ENCODE measurements at regions not wholly inside any gene's neighbourhood (a gene's known extent, or its start where the extent isn't known, plus 50 kb on each side); places are given as distances from the start of the nearest gene placed in this dataset.
"Not testable (repeated sequence)": the region's sequence is repeated elsewhere in the genome, so short reads cannot be mapped to it uniquely, and the experiment has no call there.

DNA sequence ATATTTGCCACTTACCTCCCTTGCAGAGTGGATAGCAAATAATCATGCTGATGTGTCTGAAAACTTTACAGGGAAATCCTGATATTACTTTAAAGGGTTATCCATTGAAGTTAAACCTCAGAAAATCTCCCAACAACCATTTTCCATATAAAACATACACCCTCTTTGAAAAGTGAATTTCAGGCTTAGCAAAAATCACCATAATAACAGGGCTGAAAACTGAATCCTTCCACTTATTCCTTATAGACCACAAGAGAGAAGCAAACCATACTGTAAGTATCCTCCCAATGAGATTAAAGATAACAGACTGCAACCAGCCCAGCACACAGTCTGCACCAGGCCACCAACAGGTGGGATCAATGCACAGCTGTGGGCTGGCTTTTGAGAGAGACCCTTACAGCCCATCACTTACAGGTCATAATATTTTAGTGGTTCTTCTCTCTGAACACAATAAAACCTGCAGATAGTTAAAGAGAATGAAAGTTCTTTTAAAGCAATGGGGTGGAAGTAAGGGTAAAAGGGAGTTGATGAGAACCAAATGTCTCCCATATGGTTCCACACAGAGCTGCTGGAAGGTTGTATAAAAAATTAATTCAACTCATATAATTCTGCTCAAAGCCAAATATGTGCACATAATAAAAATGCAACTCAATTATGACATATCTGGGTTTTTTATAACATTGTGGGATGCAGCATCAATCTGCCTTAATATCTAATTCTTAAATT is 376.2 kb upstream of the GRAMD2B start:
- no peak for DNase-seq (ENCODE audit: low read depth in 2 of 2)

DNA sequence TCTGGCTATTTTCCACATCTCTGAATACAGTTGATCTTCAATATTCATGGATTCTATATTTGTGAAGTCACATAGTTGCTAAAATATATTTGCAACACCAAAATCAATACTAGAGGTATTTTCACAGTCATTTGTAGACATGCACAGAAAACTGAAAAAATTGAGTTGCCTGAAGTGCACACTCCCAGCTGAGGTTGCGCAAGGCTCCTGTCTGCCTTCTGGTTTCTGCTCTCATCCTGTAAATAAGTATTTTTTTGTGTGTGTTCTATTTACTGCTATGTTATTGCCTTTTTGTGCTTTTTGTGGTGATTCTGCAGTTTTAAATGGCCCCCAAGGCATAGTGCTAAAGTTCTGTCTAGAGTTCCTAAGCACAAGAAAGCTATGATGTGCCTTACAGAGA is 371.1 kb upstream of the GRAMD2B start:
- no peak for DNase-seq (ENCODE audit: low read depth in 2 of 2)

DNA sequence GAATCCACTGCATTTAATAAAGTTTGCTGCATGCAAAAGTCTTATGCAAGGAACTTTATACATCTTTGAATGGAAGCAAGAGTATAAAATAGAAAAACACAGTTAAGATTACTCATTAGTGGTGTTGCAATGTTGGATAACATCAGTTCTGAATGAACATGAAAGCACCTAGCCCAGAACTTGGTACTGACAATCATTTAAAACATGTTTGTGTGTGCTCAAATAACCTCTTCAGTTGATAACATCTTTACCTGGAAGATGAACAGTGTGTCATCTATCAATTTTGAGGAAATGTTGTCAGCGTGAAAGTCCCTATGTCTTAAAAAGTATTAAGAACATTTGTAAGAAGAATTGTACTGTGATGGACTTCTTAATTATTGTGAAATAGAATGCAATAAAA is 370.4 kb upstream of the GRAMD2B start:
- DNase-seq (ENCODE audit: low read depth in 2 of 2): no peak

DNA sequence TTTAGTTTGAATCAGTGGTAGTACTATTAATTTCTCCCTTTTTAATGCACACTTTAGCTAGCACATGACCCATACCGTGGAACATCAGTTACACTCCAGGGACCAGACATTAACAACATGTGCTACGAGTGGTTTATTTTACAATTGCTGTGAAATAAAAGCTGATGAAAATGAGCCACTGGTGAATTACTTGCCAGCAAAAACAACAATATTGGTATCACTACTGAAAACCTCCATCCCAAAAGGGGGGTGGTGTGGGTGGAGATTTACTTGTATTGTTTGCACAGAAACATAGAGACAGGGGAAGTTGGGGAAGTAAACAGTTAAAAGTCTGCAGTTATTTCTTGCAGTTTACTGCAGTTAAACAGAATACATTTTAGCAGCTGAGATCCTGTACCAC is 369.6 kb upstream of the GRAMD2B start:
- no peak for DNase-seq (ENCODE audit: low read depth in 2 of 2)

DNA sequence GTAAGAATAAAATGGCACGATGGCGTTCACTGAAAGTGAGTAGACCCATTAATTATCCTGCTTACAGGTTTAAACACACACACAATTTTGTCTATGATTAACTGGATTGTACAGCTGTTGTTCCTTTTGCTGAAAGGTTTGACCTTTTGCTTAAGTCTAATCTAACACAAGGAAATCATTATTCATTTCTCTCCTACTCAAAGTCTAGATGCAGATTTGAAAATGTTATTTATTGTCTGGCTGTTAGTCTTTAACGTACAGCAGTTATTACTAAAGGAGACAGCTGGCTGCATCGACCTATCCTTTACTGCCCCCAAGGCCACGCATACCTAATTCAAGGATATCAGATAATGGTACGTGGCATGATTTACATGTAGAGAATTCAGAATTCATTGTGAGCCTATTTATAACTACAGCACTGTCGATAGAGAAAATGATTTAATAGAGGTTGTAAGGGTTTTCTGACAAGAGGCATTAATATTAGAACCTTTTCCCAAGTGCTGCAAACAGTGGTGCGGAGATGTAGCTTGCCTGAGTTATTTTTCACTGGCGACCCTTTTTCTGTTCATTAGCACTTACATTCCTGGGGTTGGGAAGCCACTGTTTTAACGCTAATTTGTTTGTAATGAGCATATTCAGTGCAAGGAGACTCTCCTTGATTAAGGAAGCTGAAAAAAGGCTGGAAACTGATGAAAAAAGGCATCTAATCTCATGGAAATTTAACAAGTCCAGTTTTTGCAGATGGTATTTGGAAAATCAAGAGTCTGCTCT is 368.4 kb upstream of the GRAMD2B start:
- no peak for DNase-seq (ENCODE audit: low read depth in 2 of 2)

DNA sequence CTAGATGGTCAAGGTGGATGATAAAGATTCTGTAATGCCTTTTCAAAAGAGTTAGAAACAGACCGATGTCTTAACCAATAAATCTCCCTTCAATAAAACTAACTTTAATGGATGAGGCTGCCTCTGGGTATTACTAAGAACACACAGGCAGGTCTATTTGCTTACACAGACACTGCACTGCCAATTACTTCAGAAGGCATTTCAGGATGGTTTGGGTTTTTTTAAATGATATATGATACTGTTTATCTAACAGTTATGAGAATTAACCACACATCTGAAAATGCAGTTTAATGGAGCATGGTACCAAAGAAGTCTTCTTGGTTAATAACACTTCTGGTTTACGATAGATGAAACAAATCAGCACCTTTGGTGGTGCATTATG is 367.9 kb upstream of the GRAMD2B start:
- DNase-seq (ENCODE audit: low read depth in 2 of 2): no peak

DNA sequence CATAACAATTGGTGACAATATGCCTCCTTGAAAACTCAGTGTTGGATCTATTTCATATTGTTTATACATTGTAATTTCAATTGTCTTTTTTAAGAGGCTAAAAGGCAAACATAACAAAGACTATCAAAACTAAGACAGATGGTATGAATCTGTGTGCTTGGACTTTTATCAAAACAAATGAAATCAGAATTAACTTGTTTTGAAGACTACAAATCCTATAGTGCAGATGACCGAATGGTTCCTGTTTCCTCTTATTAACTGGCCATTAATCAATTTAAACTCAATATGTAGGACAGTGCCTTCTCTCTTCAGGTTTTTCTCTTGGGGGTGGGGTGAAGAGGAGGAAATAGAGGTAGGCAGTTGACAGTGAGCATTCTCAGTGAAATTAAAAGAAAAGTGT is 366.9 kb upstream of the GRAMD2B start:
- DNase-seq (ENCODE audit: low read depth in 2 of 2): no peak

DNA sequence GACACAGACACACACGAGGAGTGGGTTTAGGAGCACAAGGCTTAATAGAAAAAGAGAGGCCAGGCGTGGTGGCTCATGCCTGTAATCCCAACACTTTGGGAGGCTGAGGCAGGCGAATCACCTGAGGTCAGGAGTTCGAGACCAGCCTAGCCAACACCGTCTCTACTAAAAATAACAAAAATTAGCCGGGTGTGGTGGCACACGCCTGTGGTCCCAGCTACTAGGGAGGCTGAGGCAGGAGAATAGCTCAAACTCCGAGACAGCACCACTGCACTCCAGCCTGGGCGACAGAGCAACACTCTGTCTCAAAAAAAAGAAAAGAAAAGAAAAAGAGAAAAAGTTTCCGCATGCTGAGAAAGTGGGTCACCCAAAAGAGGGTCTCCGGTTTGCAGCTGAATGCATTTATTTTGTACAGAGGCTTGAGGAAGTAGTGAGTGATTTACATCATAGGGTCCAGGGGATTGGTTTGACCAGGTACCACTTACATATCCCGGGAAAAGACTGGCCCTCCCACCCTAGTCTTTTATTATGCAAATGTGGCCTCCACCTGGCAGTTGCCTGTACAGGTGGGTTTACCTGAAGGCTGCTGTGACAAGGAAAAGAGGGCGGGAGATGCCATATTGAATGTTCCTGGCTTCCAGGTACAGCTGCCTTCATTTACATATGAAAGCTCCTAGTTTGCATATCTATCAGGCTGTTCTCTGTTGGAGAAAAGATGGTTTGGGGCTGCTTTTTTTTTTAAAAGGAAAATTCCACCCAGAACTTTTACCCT is 366.2 kb upstream of the GRAMD2B start:
- no peak for DNase-seq (ENCODE audit: low read depth in 2 of 2)

DNA sequence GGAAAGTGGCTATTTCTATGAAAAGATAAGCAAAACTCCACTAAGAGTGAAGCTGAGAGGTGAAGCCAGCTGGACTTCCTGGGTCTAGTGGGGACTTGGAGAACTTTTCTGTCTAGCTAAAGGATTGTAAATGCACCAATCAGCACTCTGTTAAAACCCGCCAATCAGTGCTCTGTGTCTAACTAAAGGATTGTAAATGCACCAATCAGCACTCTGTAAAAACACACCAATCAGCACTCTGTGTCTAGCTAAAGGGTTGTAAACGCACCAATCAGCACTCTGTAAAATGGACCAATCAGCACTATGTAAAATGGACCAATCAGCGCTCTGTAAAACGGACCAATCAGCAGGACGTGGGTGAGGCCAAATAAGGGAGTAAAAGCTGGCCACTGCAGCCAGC is 364.8 kb upstream of the GRAMD2B start:
- DNase-seq (ENCODE audit: low read depth in 2 of 2): not testable (repeated sequence)

DNA sequence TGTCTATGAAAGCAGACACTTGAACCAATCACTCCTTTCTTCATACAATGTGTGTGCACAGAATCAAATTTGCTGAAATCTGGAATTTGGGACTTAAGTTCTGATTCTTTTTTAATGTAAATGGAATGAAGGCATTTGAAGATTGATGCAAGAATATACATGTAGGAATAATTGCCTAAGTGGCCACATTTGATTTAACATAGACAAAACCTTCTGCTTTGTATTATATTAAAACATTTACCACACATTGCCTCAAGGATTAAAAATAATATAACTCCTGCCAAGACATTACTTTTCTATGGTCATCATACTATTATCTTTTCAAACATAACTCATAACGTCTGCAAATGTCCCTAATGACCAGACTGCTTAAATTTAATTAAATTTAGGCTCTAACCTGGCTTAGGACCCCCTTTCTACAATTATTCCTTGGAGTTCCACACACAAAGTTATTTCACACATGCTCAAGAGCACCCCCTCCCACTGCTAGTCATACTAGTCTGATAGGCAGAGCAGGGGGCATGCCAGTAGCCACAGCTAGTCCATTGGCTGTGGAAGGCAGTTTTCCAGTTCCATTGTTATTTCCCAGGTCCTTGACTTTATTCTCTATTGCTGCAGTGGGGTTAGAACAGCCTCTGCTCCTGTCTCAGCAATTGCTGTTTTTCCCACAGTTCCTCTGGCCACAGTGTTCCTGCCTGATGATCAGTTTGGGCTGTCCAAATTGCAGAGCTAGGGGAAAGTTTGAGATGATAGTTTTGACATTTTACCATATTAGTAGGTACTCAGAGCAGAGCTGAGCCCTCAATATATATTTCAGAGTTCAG is 360.6 kb upstream of the GRAMD2B start:
- DNase-seq (ENCODE audit: low read depth in 2 of 2): no peak

DNA sequence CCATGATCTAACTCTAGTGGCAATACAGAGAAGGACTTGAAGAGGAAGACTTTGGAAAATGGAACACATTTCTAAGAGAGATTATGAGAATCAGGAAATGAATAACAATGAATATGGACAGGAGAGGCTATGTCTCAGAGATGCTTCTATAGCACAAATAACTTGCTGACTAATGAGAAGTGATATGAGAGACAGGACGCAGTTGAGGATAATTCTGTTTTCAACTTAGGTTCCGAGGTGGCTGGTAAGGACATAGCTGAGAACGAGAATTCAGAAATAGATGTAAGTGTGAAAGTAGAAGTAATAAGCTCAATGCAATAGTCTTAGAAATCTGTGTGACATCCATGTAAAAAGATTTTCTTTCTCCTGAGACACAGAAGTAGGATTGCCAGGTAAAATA is 358.1 kb upstream of the GRAMD2B start:
- no peak for DNase-seq (ENCODE audit: low read depth in 2 of 2)

DNA sequence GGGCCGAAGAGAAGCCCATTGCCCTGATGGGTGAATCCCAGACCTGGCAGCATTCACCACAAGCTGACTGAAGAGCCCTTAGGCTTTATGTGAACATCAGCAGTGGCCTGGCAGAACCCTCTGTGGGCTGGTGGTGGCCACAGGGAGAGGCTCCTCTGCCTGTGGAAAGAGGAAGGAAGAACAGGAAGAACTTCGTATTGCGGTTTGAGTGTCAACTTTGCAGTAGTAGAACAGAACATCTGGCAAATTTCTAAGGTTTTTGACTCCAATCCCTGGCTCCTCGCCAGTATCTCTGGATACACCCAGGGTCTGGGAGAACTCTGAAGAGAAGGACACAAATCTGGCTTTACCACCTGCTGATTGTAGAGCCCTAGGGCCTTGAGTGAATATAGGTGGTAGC is 356.4 kb upstream of the GRAMD2B start:
- no peak for DNase-seq (ENCODE audit: low read depth in 2 of 2)

DNA sequence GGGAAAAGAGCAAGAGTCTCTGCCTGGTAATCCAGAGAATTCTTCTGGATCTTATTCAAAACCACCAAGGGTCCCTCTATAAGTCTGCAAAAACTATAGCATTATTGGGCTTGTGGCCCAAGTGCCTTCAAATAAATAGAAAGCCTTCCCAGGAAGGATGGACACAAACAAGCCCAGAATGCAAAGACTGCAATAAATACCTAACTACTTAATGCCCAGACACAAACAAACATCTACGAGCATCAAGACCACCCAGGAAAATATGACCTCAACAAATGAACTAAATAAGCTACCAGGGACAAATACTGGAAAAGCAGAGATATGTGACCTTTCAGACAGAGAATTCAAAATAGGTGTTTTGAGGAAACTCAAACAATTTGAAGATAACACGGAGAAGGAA is 355.8 kb upstream of the GRAMD2B start:
- DNase-seq (ENCODE audit: low read depth in 2 of 2): no peak

DNA sequence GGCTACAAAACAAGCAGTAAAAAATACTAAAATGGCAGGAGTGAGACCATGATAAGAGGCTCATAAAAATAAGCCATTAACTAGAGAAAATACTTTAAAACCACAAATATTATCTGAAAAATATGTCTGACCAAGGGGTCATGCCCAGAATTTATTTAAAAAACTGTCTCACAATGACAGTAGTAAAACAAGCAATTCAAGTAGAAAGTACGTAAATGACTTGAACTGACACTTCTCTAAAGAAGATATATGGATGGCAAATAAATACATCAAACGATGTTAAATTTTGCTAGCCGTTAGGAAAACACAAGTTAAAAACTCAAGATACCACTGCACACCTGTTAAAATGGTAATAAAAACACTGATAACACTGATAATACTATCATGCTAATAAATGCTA is 353.9 kb upstream of the GRAMD2B start:
- no peak for DNase-seq (ENCODE audit: low read depth in 2 of 2)

DNA sequence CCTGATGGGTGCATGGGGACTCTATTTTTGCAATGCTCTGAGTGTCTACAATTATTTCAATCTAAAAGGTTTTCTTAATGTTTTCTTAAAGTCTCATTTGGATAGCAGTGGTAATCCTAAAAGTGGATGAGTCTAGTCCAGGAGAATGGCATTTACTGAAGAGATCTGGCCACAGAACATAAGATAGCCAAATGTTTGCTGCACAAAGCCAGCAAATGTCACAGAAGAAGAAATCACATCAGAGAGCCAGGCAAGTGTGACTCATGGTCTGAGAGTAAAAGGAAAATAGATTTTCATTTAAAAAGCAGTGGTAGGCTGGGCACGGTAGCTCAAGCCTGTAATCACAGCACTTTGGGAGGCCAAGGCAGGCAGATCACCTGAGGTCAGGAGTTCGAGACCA is 352.7 kb upstream of the GRAMD2B start:
- no peak for DNase-seq (ENCODE audit: low read depth in 2 of 2)

DNA sequence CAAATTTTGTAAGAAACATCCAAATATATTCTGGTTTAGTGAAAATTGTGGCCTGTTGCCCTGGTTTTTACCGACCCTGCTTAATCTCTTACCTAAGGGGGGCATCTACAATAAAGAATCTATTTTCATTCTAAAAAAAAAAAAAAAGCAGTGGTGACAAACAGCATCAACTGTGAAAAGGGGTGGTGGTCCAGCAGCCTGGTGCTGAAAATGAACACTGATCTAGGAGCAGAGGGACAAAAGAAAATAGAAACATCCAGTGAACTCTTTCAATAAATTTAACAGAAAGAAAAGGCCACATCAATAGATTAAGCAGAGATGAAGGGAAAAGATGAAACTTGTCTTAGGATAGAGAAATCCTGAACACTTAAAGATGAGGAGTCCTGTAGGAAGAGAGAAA is 348.7 kb upstream of the GRAMD2B start:
- no peak for DNase-seq (ENCODE audit: low read depth in 2 of 2)

DNA sequence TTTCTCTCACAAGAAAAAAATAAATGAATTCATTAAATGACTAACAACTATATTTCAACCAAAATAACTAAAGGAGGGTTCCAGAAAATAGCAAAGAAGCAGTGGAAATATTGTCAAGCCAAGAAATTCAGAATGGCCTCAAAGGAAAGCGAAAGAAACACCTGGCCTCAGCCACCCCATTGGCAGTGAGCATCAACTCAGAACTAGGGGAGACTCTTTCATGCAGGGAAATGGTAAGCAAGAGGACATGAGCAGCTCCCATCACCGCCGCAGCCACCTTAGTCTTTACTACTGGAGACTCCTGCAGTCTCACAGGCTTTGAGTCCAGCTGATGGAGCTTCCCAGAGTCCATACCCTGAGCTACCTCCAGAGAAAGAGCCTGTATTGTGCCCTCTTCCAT is 343.9 kb upstream of the GRAMD2B start:
- no peak for DNase-seq (ENCODE audit: low read depth in 2 of 2)

DNA sequence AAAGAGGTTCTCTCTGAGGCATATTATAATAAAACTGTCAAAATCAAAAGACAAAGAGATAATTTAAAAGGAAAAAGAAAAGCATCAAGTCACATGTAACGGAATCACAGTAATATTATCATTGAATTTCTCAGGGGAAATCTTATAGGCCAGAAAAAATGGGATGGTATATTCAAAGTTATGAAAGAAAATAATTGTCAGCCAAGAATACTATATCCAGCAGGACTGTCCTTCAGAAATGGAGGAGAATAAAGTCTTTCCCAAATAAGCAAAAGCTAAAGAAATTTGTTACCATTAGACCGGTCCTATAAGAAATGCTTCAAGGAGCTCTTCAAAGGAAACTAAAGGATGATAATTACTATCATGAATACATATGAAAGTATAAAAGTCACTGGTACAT is 342.0 kb upstream of the GRAMD2B start:
- no peak for DNase-seq (ENCODE audit: low read depth in 2 of 2)

DNA sequence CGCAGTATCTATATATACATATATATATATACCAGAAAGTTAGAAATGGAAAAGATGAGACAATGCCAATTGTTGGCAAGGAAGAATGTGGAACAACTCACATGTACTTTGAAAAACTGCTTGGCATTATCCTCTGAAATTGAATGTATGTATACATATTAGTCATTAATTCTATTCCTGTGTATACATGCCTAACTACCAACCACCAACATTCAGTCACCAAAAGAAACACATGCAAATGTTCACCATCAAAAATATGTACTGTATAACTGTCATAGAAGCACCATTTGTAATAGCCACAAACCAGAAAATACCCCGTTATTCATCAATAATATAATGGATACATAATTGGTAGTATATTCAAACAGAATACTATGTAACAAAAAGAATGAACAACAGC is 330.2 kb upstream of the GRAMD2B start:
- no peak for DNase-seq (ENCODE audit: low read depth in 2 of 2)

DNA sequence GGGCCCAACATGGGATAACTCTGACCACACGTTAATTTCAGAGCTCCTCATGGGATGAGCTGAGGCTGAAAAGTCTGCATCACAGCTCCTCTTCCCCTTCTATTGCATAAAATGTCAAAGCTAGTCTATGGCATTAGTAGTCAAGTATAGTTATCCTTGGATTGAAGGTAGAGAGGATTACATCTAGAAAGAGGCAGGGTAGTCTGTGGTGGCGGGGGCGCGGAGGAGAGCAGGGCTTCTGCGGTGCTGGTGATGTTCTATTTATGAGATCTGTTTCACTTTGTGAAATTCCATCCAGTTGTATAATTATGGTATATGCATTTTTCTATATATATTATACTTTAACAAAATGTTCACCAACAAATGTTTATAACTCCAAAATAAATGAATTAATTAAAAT is 329.5 kb upstream of the GRAMD2B start:
- no peak for DNase-seq (ENCODE audit: low read depth in 2 of 2)

DNA sequence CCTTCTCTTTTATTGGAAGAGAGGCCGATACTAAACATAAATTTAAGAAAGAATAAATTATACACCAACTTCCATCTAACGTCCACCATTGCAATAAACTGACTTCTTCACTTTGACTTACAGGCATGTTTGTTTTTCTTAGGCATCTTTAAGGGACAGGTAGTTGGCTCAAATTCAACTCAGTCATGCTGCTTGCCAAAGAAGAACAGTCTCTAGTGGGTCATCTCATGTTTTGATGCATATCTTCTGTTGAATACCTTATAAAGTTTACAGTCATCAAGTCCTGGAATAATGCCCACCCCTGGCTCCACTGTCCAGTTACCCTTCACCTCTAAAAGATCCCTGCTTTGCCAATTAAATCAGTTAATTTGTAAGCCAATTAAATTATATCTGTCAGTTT is 328.2 kb upstream of the GRAMD2B start:
- DNase-seq (ENCODE audit: low read depth in 2 of 2): no peak

DNA sequence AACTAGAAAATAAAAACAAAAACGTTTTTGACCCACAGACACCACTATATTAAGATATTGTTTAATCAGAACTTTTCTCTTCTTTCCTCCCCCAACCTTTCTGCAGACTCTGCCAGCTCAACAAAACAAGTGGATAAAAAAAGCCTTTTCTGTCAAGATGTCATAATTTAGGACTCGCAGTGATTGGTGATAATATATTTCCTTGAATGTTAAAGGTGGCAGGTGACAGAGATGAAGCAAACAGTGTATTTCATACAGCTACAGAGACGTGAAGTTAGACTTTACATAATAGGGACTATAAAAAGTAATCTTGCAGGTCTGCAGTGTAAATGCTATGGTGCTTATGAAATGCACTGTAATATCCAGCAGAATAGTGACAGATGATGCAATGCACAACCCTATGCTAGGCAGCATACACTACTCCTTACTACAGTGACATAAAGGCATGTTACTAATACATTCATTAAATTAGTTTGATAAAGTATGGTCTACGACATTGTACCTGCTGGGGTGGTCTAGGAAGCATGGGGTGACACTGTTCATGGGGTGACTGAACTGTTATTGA is 326.7 kb upstream of the GRAMD2B start:
- DNase-seq (ENCODE audit: low read depth in 2 of 2): no peak
